H9 (cell line): ENCODE measurements at regions not wholly inside any gene's neighbourhood (a gene's known extent, or its start where the extent isn't known, plus 50 kb on each side); places are given as distances from the start of the nearest gene placed in this dataset.

ENCODE experiments used
- DNase-seq: peaks from one replicate; pipeline ENCODE4 v3.0.0-alpha.2; 2017
- H2AFZ ChIP-seq: one replicate; pipeline ENCODE4 v1.6.1; 2013; ENCODE audit warnings: mild to moderate bottlenecking, low read length, control low read depth, moderate library complexity
- H2AK5ac ChIP-seq: 2 replicates; pipeline ENCODE4 v1.6.1; 2013; ENCODE audit warnings: low read length, control low read depth, mixed read lengths; ENCODE audit not compliant: insufficient read length
- H2BK120ac ChIP-seq: one replicate; pipeline ENCODE4 v1.6.1; 2013; ENCODE audit warnings: low read depth, mild to moderate bottlenecking, low read length, control low read depth, inconsistent platforms; ENCODE audit not compliant: poor library complexity, severe bottlenecking
- H2BK12ac ChIP-seq: 2 replicates; pipeline ENCODE4 v1.6.1; 2013; ENCODE audit warnings: low read length, control low read depth, mixed read lengths, low read depth; ENCODE audit not compliant: insufficient read length
- H2BK15ac ChIP-seq: 2 replicates; pipeline ENCODE4 v1.6.1; 2013; ENCODE audit warnings: low read depth, low read length, control low read depth
- H2BK20ac ChIP-seq: one replicate; pipeline ENCODE4 v1.6.1; 2013; ENCODE audit warnings: low read depth, mild to moderate bottlenecking, low read length, control low read depth, inconsistent platforms; ENCODE audit not compliant: poor library complexity, severe bottlenecking
- H2BK5ac ChIP-seq: 2 replicates; pipeline ENCODE4 v1.6.1; 2013; ENCODE audit warnings: low read length, control low read depth, mixed read lengths; ENCODE audit not compliant: insufficient read length
- H3K14ac ChIP-seq: 2 replicates; pipeline ENCODE4 v1.6.1; 2013; ENCODE audit warnings: low read length, control low read depth; ENCODE audit not compliant: insufficient read depth
- H3K18ac ChIP-seq: 2 replicates; pipeline ENCODE4 v1.6.1; 2013; ENCODE audit warnings: low read depth, mild to moderate bottlenecking, mixed read lengths, low read length, control low read depth; ENCODE audit not compliant: insufficient read length
- H3K23ac ChIP-seq: 2 replicates; pipeline ENCODE4 v1.6.1; 2013; ENCODE audit warnings: low read length, control low read depth, mixed read lengths, low read depth; ENCODE audit not compliant: insufficient read length
- H3K23me2 ChIP-seq: 2 replicates; pipeline ENCODE4 v1.6.1; 2013; ENCODE audit warnings: low read depth, mild to moderate bottlenecking, mixed read lengths, low read length, control low read depth; ENCODE audit not compliant: insufficient read length, poor library complexity, severe bottlenecking
- H3K27ac ChIP-seq: 2 replicates; pipeline ENCODE4 v1.5.1; 2013; ENCODE audit warnings: low read length, control low read depth, mixed read lengths, low read depth; ENCODE audit not compliant: insufficient read length
- H3K27me3 ChIP-seq: 2 replicates; pipeline ENCODE4 v1.6.1; 2013; ENCODE audit warnings: low read length, control low read depth, inconsistent platforms; ENCODE audit not compliant: insufficient read depth
- H3K4ac ChIP-seq: 2 replicates; pipeline ENCODE4 v1.6.1; 2013; ENCODE audit warnings: low read depth, mild to moderate bottlenecking, control low read depth, inconsistent platforms, low read length, moderate library complexity
- H3K4me1 ChIP-seq: 2 replicates; pipeline ENCODE4 v1.6.1; 2013; ENCODE audit warnings: low read length, control low read depth, inconsistent platforms; ENCODE audit not compliant: insufficient read depth
- H3K4me2 ChIP-seq: 2 replicates; pipeline ENCODE4 v1.6.1; 2013; ENCODE audit warnings: low read length, control low read depth, mixed read lengths; ENCODE audit not compliant: insufficient read length, insufficient read depth
- H3K56ac ChIP-seq: 2 replicates; pipeline ENCODE4 v1.6.1; 2013; ENCODE audit warnings: low read depth, mild to moderate bottlenecking, mixed read lengths, low read length, control low read depth; ENCODE audit not compliant: insufficient read length
- H3K79me1 ChIP-seq: 2 replicates; pipeline ENCODE4 v1.6.1; 2013; ENCODE audit warnings: low read depth, mild to moderate bottlenecking, moderate library complexity, low read length, control low read depth, inconsistent platforms; ENCODE audit not compliant: insufficient read depth, poor library complexity, severe bottlenecking
- H3K79me2 ChIP-seq: 2 replicates; pipeline ENCODE4 v1.6.1; 2013; ENCODE audit warnings: low read length, control low read depth, inconsistent platforms; ENCODE audit not compliant: insufficient read depth
- H3K9ac ChIP-seq: 2 replicates; pipeline ENCODE4 v1.6.1; 2013; ENCODE audit warnings: low read length, control low read depth, mixed read lengths; ENCODE audit not compliant: insufficient read length; ENCODE audit errors: extremely low read depth
- H3K9me3 ChIP-seq: one replicate; pipeline ENCODE4 v1.6.1; 2013; ENCODE audit warnings: low read depth, low read length, inconsistent platforms; ENCODE audit not compliant: control insufficient read depth
- H3T11ph ChIP-seq: one replicate; pipeline ENCODE4 v1.6.1; 2013; ENCODE audit warnings: mild to moderate bottlenecking, low read length, control low read depth, inconsistent platforms
- H4K20me1 ChIP-seq: one replicate; pipeline ENCODE4 v1.6.1; 2013; ENCODE audit not compliant: control insufficient read depth, insufficient read length, insufficient read depth
- H4K5ac ChIP-seq: 2 replicates; pipeline ENCODE4 v1.6.1; 2013; ENCODE audit warnings: low read depth, mild to moderate bottlenecking, mixed read lengths, low read length, control low read depth; ENCODE audit not compliant: insufficient read length
- H4K8ac ChIP-seq: replicated peaks from 2 replicates; pipeline ENCODE4 v1.6.1; 2013; ENCODE audit warnings: low read length, control low read depth, mixed read lengths, low read depth; ENCODE audit not compliant: insufficient read length
- H4K91ac ChIP-seq: 2 replicates; pipeline ENCODE4 v1.6.1; 2013; ENCODE audit warnings: low read depth, mild to moderate bottlenecking, moderate library complexity, mixed read lengths, low read length, control low read depth; ENCODE audit not compliant: insufficient read length
- H3K27ac Mint-ChIP-seq, 3 experiments: 2 replicates in 2 of 3; 3 replicates in 1 of 3; pipeline ENCODE4 v1.8.0; 2020 to 2021; ENCODE audit warnings: mixed read lengths in 3 of 3, mild to moderate bottlenecking in 1 of 3, moderate library complexity in 1 of 3
- H3K27me3 Mint-ChIP-seq: 2 replicates; pipeline ENCODE4 v1.8.0; 2021; ENCODE audit warnings: low read depth, mild to moderate bottlenecking, moderate library complexity, mixed read lengths
- H3K36me3 Mint-ChIP-seq, 3 experiments: 2 replicates in 2 of 3; 3 replicates in 1 of 3; pipeline ENCODE4 v1.8.0; 2020 to 2021; ENCODE audit warnings: low read depth in 3 of 3, mixed read lengths in 3 of 3; ENCODE audit not compliant: insufficient read depth in 1 of 3
- H3K4me1 Mint-ChIP-seq, 2 experiments: 2 replicates each; pipeline ENCODE4 v1.8.0; 2020; ENCODE audit warnings: mixed read lengths in 2 of 2
- H3K4me3 Mint-ChIP-seq, 2 experiments: 2 replicates in 1 of 2; 3 replicates in 1 of 2; pipeline ENCODE4 v1.8.0; 2020 to 2021; ENCODE audit warnings: mild to moderate bottlenecking in 2 of 2, mixed read lengths in 2 of 2, moderate library complexity in 1 of 2
- H3K9me3 Mint-ChIP-seq, 2 experiments: 2 replicates in 1 of 2; 3 replicates in 1 of 2; pipeline ENCODE4 v1.8.0; 2020; ENCODE audit warnings: mild to moderate bottlenecking in 2 of 2, mixed read lengths in 2 of 2, moderate library complexity in 1 of 2
- TF ChIP-seq, protein P1 (sequence below): fragments of 200-600 bp; sonication (generic); conservative IDR thresholded peaks from 3 replicates; pipeline ENCODE4 v1.8.0; 2021; ENCODE audit warnings: antibody characterized with exemption, mild to moderate bottlenecking

DNA sequence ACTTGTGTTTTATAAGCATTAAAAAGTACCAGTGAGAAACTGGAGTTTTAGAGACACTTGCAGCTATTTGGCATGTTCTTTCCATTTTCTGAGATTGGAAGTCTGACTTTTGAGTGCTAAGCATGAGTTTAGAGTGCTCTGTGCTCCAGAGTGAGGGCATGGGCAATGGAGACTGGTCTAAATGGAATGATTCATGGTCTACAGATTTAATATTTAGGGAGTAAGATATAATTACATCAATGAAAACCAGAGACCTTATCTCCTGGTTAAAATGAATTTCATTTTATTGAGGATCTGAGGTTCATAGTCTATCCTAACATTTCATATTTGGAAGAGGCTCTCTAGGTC is 135.9 kb upstream of the RPS23 start:
- Histone ChIP-seq H3K14ac (no peak overlapping the region), H3K9ac (no peak overlapping the region), H4K8ac (no peak overlapping the region), H2AFZ (no peak overlapping the region), H3K9me3 (no peaks in the 10 kb centered on the region), H3K23me2 (no peaks in the 10 kb centered on the region), H4K91ac (no peak overlapping the region), H3K23ac (no peak overlapping the region), H2BK20ac (no peak overlapping the region), H3K4me1 (no peaks in the 10 kb centered on the region), H3K27ac (no peak overlapping the region), H3T11ph (no peak overlapping the region), H2BK12ac (no peak overlapping the region), H2BK5ac (no peak overlapping the region), H4K5ac (no peak overlapping the region), H2BK15ac (no peak overlapping the region), H4K20me1 (no peaks in the 10 kb centered on the region), H3K27me3 (no peaks in the 10 kb centered on the region), H2AK5ac (no peak overlapping the region), H3K18ac (no peak overlapping the region), H3K56ac (no peak overlapping the region), H2BK120ac (no peak overlapping the region), H3K4me2 (no peak overlapping the region), H3K79me1 (no peaks in the 10 kb centered on the region), H3K79me2 (no peaks in the 10 kb centered on the region), H3K4ac (no peak overlapping the region)
- Mint-ChIP-seq H3K9me3 (no peaks in the 10 kb centered on the region), H3K27ac (no peak overlapping the region), H3K27me3 (no peaks in the 10 kb centered on the region), H3K36me3 (no peaks in the 10 kb centered on the region), H3K4me3 (no peak overlapping the region), H3K4me1 (peaks cover 8 to 14% of the 10 kb centered on the region in 2 experiments)
- TF ChIP-seq, protein P1, sequence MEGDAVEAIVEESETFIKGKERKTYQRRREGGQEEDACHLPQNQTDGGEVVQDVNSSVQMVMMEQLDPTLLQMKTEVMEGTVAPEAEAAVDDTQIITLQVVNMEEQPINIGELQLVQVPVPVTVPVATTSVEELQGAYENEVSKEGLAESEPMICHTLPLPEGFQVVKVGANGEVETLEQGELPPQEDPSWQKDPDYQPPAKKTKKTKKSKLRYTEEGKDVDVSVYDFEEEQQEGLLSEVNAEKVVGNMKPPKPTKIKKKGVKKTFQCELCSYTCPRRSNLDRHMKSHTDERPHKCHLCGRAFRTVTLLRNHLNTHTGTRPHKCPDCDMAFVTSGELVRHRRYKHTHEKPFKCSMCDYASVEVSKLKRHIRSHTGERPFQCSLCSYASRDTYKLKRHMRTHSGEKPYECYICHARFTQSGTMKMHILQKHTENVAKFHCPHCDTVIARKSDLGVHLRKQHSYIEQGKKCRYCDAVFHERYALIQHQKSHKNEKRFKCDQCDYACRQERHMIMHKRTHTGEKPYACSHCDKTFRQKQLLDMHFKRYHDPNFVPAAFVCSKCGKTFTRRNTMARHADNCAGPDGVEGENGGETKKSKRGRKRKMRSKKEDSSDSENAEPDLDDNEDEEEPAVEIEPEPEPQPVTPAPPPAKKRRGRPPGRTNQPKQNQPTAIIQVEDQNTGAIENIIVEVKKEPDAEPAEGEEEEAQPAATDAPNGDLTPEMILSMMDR, result no peak
- DNase-seq, result no peak
